ENCODE measurements at regions not wholly inside any gene's neighbourhood (a gene's known extent, or its start where the extent isn't known, plus 50 kb on each side); places are given as distances from the start of the nearest gene placed in this dataset.

DNA sequence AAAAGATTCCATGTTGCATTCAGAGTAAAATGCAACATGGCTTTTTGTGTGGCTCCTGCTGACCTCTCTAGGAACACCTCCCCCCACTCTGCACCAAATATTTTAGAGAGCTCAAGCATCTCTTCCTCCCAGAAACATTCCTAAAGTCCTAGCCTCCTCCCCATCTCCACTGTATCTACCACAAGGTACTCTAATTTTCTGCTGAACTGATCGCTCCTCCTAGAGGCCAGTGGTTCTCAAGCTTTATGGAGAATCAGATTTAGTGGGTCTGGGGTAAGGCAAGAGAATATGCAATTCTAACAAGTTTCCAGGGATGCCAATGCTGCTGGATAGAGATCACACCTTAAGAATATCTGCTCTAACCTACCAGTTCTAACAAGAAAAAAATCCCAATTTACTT lies 89.5 kb upstream of the HNRNPA3 start:
- no peaks in the 10 kb centered on the region for H3K9me3 Mint-ChIP-seq
- no peak overlapping the region for H3K27ac Mint-ChIP-seq
- DNase-seq (ENCODE audit: low spot score) = no peak
- no peak overlapping the region for H3K4me3 Mint-ChIP-seq
- no peak for ATAC-seq
- H3K4me1 Mint-ChIP-seq (ENCODE audit: low read depth in 2 of 2) = no peaks in the 10 kb centered on the region
- no peaks in the 10 kb centered on the region for H3K36me3 Mint-ChIP-seq
- peaks cover 8 to 15% of the 10 kb centered on the region in 2 donors for H3K27me3 Mint-ChIP-seq

DNA sequence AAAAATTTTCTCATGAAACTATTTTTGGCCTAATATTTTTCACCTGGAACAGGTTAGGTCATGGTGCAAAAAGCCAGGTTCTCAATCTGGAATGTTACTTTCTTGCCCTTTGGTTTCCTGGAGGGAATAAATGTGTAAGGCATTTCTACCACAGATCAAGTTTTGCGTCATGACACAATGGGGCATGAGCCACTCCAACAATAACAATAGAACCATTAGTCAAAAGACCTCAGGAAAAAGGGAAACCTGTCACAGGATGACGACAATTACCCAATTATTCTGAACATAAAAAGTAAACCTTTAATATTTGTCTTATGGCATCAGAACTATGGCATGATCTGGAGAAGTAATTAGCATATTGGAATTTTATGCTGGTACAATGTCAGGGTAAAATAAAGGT lies 88.2 kb upstream of the HNRNPA3 start:
- no peak overlapping the region for H3K4me3 Mint-ChIP-seq
- no peak overlapping the region for H3K27ac Mint-ChIP-seq
- no peaks in the 10 kb centered on the region for H3K4me1 Mint-ChIP-seq (ENCODE audit: low read depth in 2 of 2)
- H3K9me3 Mint-ChIP-seq = no peaks in the 10 kb centered on the region
- no peak for ATAC-seq
- H3K27me3 Mint-ChIP-seq = peaks cover 8% of the 10 kb centered on the region in 2 donors
- DNase-seq (ENCODE audit: low spot score) = no peak
- H3K36me3 Mint-ChIP-seq = no peaks in the 10 kb centered on the region

- Mint-ChIP-seq H3K27me3 (peaks cover 6 to 16% of the 10 kb centered on the region in 2 donors), H3K27ac (no peak overlapping the region), H3K36me3 (no peaks in the 10 kb centered on the region), H3K9me3 (no peaks in the 10 kb centered on the region), H3K4me3 (no peak overlapping the region), H3K4me1 (ENCODE audit: low read depth in 2 of 2) (no peaks in the 10 kb centered on the region)
- ATAC-seq (no peak), DNase-seq (ENCODE audit: low spot score) (no peak)
Observed at GRCh38 chr2:177127821-177128220, 84.8 kb upstream of the HNRNPA3 start.

DNA sequence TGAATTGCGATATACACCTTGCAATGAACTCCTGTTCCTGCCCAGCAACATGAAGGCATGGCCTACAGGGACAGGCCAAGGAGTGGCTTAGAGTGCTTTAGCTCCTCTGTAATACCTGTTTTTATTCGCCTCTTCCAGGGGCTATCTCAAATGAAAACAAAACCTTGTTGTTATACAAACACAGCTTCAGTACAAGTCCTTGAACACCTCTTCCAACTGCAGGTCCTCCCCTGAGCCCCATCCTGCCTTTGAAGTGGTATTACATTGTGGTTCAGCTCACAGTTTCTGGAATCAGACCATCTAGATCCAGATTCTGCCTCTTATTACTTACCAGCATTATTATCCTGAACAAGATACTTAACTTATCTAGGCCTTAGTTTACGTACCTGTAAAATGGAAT lies 83.0 kb upstream of the HNRNPA3 start:
- DNase-seq (ENCODE audit: low spot score) (no peak), ATAC-seq (peak in 1 of 2 donors; percentile 59)
- no peaks in the 10 kb centered on the region for H3K4me1 Mint-ChIP-seq (ENCODE audit: low read depth in 2 of 2)
- H3K9me3 Mint-ChIP-seq = no peaks in the 10 kb centered on the region
- H3K36me3 Mint-ChIP-seq = no peaks in the 10 kb centered on the region
- no peak overlapping the region for H3K4me3 Mint-ChIP-seq
- H3K27me3 Mint-ChIP-seq = peaks cover 0 to 13% of the 10 kb centered on the region in 2 donors
- no peak overlapping the region for H3K27ac Mint-ChIP-seq

DNA sequence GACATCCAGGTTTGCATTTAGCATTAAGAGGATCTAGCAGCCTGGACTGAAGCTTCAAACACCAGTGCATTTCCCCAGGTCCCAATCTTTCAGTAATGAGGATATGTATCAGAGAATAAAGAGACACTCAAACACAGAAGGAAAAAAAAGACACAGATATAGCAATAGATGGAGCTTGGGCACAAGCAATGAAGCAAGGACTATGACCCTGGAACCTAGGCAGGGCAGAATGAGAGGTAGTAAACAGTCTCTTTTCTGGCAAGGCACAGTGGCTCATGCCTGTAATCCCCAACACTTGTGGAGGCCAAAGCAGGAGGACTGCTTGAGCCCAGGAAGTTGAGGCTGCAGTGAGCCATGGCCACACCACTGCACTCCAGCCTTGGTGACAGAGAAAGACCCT lies 80.7 kb upstream of the HNRNPA3 start:
- H3K9me3 Mint-ChIP-seq = no peaks in the 10 kb centered on the region
- no peak for DNase-seq (ENCODE audit: low spot score)
- no peaks in the 10 kb centered on the region for H3K4me1 Mint-ChIP-seq (ENCODE audit: low read depth in 2 of 2)
- H3K4me3 Mint-ChIP-seq = no peak overlapping the region
- no peaks in the 10 kb centered on the region for H3K36me3 Mint-ChIP-seq
- H3K27me3 Mint-ChIP-seq = peaks cover 0 to 10% of the 10 kb centered on the region in 2 donors
- no peak overlapping the region for H3K27ac Mint-ChIP-seq
- no peak for ATAC-seq

GRCh38 chr2:177138823-177139222 lies 73.8 kb upstream of the HNRNPA3 start:
- Mint-ChIP-seq H3K4me3 (no peak overlapping the region), H3K27ac (no peak overlapping the region), H3K4me1 (ENCODE audit: low read depth in 2 of 2) (no peaks in the 10 kb centered on the region), H3K9me3 (no peaks in the 10 kb centered on the region), H3K27me3 (peaks cover 20 to 31% of the 10 kb centered on the region in 2 donors), H3K36me3 (no peaks in the 10 kb centered on the region)
- no peak for DNase-seq (ENCODE audit: low spot score)
- no peak for ATAC-seq

- DNase-seq (ENCODE audit: low spot score) (no peak), ATAC-seq (no peak)
- H3K9me3 Mint-ChIP-seq = no peaks in the 10 kb centered on the region
- peaks cover 29 to 34% of the 10 kb centered on the region in 2 donors for H3K27me3 Mint-ChIP-seq
- no peak overlapping the region for H3K4me3 Mint-ChIP-seq
- no peak overlapping the region for H3K27ac Mint-ChIP-seq
- H3K36me3 Mint-ChIP-seq = no peaks in the 10 kb centered on the region
- H3K4me1 Mint-ChIP-seq (ENCODE audit: low read depth in 2 of 2) = no peaks in the 10 kb centered on the region
Observed at GRCh38 chr2:177141866-177142265, 70.7 kb upstream of the HNRNPA3 start.

DNA sequence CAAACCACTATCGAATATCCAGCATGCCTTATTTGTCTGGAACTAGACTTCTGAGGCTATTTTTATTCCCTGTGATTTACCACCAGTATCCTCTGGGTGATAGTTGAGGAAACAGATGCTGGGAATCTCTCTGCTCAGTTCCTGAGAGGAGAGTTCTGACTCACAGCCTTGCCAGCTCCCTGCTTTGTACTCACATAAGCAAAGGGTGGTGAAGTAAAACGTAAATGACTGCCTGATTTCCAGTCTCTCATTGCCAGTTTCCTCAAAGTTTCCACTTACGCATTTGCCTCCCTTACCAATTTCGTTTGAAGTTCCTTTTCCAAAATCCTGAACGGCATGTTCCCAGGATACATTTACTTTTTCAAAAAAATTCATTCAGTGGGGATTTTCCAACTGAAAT lies 69.2 kb upstream of the HNRNPA3 start:
- H3K4me1 Mint-ChIP-seq (ENCODE audit: low read depth in 2 of 2) = peaks cover 7 to 10% of the 10 kb centered on the region in 2 donors
- H3K9me3 Mint-ChIP-seq = no peaks in the 10 kb centered on the region
- DNase-seq (ENCODE audit: low spot score) (no peak), ATAC-seq (no peak)
- H3K36me3 Mint-ChIP-seq = no peaks in the 10 kb centered on the region
- peaks cover 27 to 40% of the 10 kb centered on the region in 2 donors for H3K27me3 Mint-ChIP-seq
- no peak overlapping the region for H3K4me3 Mint-ChIP-seq
- H3K27ac Mint-ChIP-seq = no peak overlapping the region

DNA sequence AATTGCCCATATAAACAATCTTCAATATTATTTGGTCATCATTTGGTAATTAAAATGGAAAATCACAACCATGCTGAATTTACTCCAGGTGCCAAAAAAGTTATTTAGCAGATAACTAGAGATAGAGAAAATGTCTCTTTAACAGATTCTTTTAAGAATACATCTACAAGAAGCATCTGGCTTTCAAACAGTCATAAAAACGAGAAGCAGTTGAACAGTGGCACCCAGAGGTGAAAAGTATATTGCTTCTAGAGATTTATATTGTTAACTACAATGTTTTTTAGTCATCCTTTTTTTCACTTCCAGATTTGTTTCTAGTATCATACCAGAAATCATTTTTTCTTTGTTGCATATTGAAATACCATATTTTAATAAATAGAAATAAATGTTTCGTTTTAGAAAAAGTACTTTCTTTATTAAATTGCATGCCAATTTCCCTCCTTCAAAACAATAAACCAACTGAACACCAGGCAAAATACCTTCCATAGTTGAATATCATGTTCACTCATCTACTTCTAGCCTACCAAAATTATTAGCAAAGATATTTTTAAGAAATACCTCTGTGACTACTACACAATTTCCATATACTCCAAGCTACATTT lies 65.4 kb upstream of the HNRNPA3 start:
- Mint-ChIP-seq H3K27ac (no peak overlapping the region), H3K9me3 (no peaks in the 10 kb centered on the region), H3K27me3 (peaks cover 32 to 55% of the 10 kb centered on the region in 2 donors), H3K4me1 (ENCODE audit: low read depth in 2 of 2) (peaks cover 16 to 17% of the 10 kb centered on the region in 2 donors), H3K36me3 (no peaks in the 10 kb centered on the region), H3K4me3 (peak overlapping the region; percentile 97)
- no peak for ATAC-seq
- DNase-seq (ENCODE audit: low spot score) = no peak

DNA sequence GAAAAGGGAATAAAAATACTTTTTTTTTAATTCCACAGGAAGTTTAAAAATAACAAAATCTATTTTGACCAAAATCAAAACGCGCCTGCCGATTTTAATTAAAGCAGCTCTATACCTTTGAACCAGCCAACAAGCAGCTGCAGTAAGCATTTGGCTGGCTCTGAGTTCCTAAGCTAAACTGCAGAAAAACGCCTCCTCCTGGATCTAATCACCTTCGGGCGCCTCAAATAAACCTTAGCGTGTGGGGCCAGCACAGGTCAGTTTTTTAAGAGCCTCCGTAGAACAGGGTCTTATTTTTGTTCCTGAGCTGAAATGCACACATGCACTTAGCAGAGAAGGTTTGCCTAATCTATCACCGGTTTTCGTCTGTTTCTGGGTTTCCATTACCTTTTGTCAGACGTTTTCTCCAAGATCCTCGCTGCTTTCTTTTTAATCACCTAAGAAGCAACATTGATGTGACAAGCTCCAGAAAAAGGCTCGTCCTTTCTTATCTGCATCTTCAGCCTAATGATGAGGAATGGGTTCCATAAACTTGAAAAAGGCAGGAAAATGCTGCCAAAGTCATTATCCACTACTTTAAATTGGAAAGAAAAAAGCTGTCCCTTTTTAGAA lies 64.7 kb upstream of the HNRNPA3 start:
- Mint-ChIP-seq H3K36me3 (no peaks in the 10 kb centered on the region), H3K27ac (peak overlapping the region in 1 of 2 donors; percentile 54), H3K4me1 (ENCODE audit: low read depth in 2 of 2) (peaks cover 16 to 17% of the 10 kb centered on the region in 2 donors), H3K27me3 (peaks cover 32 to 60% of the 10 kb centered on the region in 2 donors), H3K9me3 (no peaks in the 10 kb centered on the region), H3K4me3 (peak overlapping the region; percentile 97)
- ATAC-seq = no peak
- DNase-seq (ENCODE audit: low spot score) = no peak

DNA sequence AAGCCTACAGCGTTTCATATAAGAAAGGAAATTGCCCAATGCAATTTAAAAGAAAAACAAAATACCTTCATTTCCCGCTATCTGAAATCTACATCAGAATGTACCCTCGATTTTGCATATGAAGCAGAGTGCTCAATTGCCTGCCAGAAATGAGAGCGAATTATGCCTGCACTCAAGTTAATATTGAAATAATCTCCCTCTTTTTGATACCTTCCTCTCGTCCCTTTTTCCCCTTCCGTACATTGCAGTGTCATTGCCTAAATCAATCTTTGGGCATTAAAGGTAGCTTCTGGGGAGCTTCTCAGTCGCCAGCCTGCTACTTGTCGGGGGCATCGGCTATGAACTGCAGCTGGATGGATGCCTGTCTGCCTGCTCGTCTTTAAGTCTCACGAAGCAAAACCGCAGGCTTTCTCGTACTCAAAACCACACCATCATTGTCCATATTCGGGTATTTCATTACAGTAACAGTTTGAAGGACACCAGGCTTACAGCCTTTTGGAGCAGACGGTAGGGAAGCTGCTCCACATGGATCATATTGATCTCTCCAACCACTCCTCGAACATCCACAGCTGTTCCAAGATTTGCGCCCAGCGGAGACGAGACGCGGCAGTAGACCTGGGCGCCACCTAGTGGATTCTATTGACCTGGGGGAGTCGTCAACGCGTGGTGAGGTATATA lies 64.0 kb upstream of the HNRNPA3 start:
- Mint-ChIP-seq H3K27ac (peak overlapping the region; percentile 54 to 60), H3K36me3 (no peaks in the 10 kb centered on the region), H3K9me3 (no peaks in the 10 kb centered on the region)

GRCh38 chr2:177149155-177149503 lies 63.5 kb upstream of the HNRNPA3 start:
- no peaks in the 10 kb centered on the region for H3K36me3 Mint-ChIP-seq
- peak overlapping the region; percentile 97 for H3K4me3 Mint-ChIP-seq
- DNase-seq (ENCODE audit: low spot score) (no peak), ATAC-seq (no peak)
- peak overlapping the region; percentile 54 to 60 for H3K27ac Mint-ChIP-seq
- peaks cover 32 to 54% of the 10 kb centered on the region in 2 donors for H3K27me3 Mint-ChIP-seq
- H3K4me1 Mint-ChIP-seq (ENCODE audit: low read depth in 2 of 2) = peaks cover 16 to 17% of the 10 kb centered on the region in 2 donors
- no peaks in the 10 kb centered on the region for H3K9me3 Mint-ChIP-seq

More for the DNA sequence above, 64.0 kb upstream of the HNRNPA3 start:
- Mint-ChIP-seq H3K4me1 (ENCODE audit: low read depth in 2 of 2) (peaks cover 16 to 17% of the 10 kb centered on the region in 2 donors), H3K4me3 (peak overlapping the region; percentile 97), H3K27me3 (peaks cover 32 to 59% of the 10 kb centered on the region in 2 donors)
- ATAC-seq (peak; percentile 90 to 93), DNase-seq (ENCODE audit: low spot score) (peak; percentile 73)

- Mint-ChIP-seq H3K36me3 (no peaks in the 10 kb centered on the region), H3K27me3 (peaks cover 15 to 35% of the 10 kb centered on the region in 2 donors), H3K4me3 (no peak overlapping the region), H3K27ac (no peak overlapping the region), H3K4me1 (ENCODE audit: low read depth in 2 of 2) (peaks cover 2 to 6% of the 10 kb centered on the region in 2 donors), H3K9me3 (no peaks in the 10 kb centered on the region)
- ATAC-seq (no peak), DNase-seq (ENCODE audit: low spot score) (no peak)
Observed at GRCh38 chr2:177153805-177154204, 58.8 kb upstream of the HNRNPA3 start.

DNA sequence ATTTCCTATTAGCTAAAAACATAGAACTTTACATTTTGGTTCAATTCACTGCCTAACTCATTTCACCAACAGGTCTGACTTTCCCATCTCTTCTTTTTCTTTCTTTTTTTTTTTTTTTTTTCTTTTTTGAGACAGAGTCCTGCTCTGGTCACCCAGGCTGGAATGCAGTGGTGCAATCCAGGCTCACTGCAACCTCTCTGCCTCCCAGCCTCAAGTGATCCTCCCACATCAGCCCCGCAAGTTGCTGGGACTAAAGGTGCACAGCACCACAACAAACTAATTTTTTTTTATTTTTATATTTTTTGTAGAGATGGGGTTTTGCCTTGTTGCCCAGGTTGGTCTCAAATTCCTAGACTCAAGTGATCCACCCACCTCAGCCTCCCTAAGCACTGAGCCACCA lies 57.8 kb upstream of the HNRNPA3 start:
- H3K27me3 Mint-ChIP-seq = peaks cover 8 to 25% of the 10 kb centered on the region in 2 donors
- no peak overlapping the region for H3K4me3 Mint-ChIP-seq
- no peaks in the 10 kb centered on the region for H3K4me1 Mint-ChIP-seq (ENCODE audit: low read depth in 2 of 2)
- H3K27ac Mint-ChIP-seq = no peak overlapping the region
- DNase-seq (ENCODE audit: low spot score) = no peak
- no peaks in the 10 kb centered on the region for H3K9me3 Mint-ChIP-seq
- H3K36me3 Mint-ChIP-seq = no peaks in the 10 kb centered on the region
- ATAC-seq = no peak
